ENCODE measurements at regions not wholly inside any gene's neighbourhood (a gene's known extent, or its start where the extent isn't known, plus 50 kb on each side); places are given as distances from the start of the nearest gene placed in this dataset.

DNA sequence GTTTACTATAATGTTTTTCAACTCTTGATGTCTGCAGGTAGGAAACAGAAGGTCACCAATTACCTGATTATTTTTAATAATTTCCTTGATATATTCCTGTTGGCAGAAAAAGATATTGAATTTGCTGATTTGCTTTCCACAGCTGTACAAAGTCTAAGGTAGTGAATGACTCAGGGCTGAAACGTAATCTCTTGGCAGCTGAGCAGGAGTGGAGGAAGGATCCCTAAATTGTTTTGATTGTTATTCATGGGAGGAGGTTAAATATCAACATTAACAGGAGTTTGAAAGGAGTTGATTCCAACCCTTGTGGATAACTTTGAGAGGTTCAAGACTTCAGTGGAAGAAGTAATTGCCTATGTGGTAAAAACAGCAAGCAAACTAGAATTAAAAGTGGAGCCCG, 345.2 kb upstream of the SLC8A1 start:
- Histone ChIP-seq H3K36me3 (ENCODE audit: insufficient read depth, low read length) (no peaks in the 10 kb centered on the region), H3K27ac (ENCODE audit: low read depth, low read length, poor library complexity, severe bottlenecking) (no peak overlapping the region), H3K4me2 (ENCODE audit: low read length) (no peak overlapping the region), H3K9me3 (ENCODE audit: low read length) (no peaks in the 10 kb centered on the region), H4K20me1 (ENCODE audit: insufficient read depth, low read length) (no peaks in the 10 kb centered on the region), H3K9me2 (ENCODE audit: insufficient read depth, low read length) (no peaks in the 10 kb centered on the region), H3K4me3 (ENCODE audit: low read depth, low read length, poor library complexity, severe bottlenecking) (no peak overlapping the region), H2AFZ (ENCODE audit: low read length) (no peak overlapping the region), H3K4me1 (ENCODE audit: insufficient read depth, low read length, poor library complexity, severe bottlenecking) (no peaks in the 10 kb centered on the region), H3K79me2 (ENCODE audit: insufficient read depth, low read depth, low read length) (no peaks in the 10 kb centered on the region)
- CTCF ChIA-PET (ENCODE audit: unreplicated experiment), result no interaction called here
- intact Hi-C loops (cut with micrococcal nuclease; ENCODE audit: unreplicated experiment), result no loop called here
- POLR2A ChIA-PET, result no interaction called here
- BruUV-seq (replicated peaks), result no TSS peak
- no peak for DNase-seq (ENCODE audit: low spot score)
- TF ChIP-seq, protein P1, sequence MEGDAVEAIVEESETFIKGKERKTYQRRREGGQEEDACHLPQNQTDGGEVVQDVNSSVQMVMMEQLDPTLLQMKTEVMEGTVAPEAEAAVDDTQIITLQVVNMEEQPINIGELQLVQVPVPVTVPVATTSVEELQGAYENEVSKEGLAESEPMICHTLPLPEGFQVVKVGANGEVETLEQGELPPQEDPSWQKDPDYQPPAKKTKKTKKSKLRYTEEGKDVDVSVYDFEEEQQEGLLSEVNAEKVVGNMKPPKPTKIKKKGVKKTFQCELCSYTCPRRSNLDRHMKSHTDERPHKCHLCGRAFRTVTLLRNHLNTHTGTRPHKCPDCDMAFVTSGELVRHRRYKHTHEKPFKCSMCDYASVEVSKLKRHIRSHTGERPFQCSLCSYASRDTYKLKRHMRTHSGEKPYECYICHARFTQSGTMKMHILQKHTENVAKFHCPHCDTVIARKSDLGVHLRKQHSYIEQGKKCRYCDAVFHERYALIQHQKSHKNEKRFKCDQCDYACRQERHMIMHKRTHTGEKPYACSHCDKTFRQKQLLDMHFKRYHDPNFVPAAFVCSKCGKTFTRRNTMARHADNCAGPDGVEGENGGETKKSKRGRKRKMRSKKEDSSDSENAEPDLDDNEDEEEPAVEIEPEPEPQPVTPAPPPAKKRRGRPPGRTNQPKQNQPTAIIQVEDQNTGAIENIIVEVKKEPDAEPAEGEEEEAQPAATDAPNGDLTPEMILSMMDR (conservative IDR thresholded peaks at IDR 0.05; ENCODE audit: low read length), result no peak
- TF ChIP-seq EZH2phosphoT487 (IDR thresholded peaks at IDR 0.05; ENCODE audit: borderline replicate concordance, low read depth, low read length), result no peak

GRCh38 chr2:40803900-40804299, 352.0 kb upstream of the SLC8A1 start:
- ChIA-PET CTCF (ENCODE audit: unreplicated experiment) (no interaction called here), POLR2A (no interaction called here)
- no peaks in the 10 kb centered on the region for H3K9me2 ChIP-seq (ENCODE audit: insufficient read depth, low read length)
- no peaks in the 10 kb centered on the region for H3K36me3 ChIP-seq (ENCODE audit: insufficient read depth, low read length)
- intact Hi-C loops (cut with micrococcal nuclease; ENCODE audit: unreplicated experiment), result no loop called here
- no peaks in the 10 kb centered on the region for H3K79me2 ChIP-seq (ENCODE audit: insufficient read depth, low read depth, low read length)
- no peak overlapping the region for H3K4me2 ChIP-seq (ENCODE audit: low read length)
- no TSS peak for BruUV-seq (replicated peaks)
- no peak for DNase-seq (ENCODE audit: low spot score)
- no peak overlapping the region for H3K27ac ChIP-seq (ENCODE audit: low read depth, low read length, poor library complexity, severe bottlenecking)
- no peak overlapping the region for H3K4me3 ChIP-seq (ENCODE audit: low read depth, low read length, poor library complexity, severe bottlenecking)
- H3K9me3 ChIP-seq (ENCODE audit: low read length), result no peaks in the 10 kb centered on the region
- H2AFZ ChIP-seq (ENCODE audit: low read length), result no peak overlapping the region
- TF ChIP-seq EZH2phosphoT487 (IDR thresholded peaks at IDR 0.05; ENCODE audit: borderline replicate concordance, low read depth, low read length), result no peak
- H3K4me1 ChIP-seq (ENCODE audit: insufficient read depth, low read length, poor library complexity, severe bottlenecking), result no peaks in the 10 kb centered on the region
- H4K20me1 ChIP-seq (ENCODE audit: insufficient read depth, low read length), result no peaks in the 10 kb centered on the region

- no peaks in the 10 kb centered on the region for H3K79me2 ChIP-seq (ENCODE audit: insufficient read depth, low read depth, low read length)
- no peak overlapping the region for H3K4me3 ChIP-seq (ENCODE audit: low read depth, low read length, poor library complexity, severe bottlenecking)
- ChIA-PET CTCF (ENCODE audit: unreplicated experiment) (no interaction called here), POLR2A (no interaction called here)
- H3K4me2 ChIP-seq (ENCODE audit: low read length), result no peak overlapping the region
- no peak overlapping the region for H3K27ac ChIP-seq (ENCODE audit: low read depth, low read length, poor library complexity, severe bottlenecking)
- no peaks in the 10 kb centered on the region for H4K20me1 ChIP-seq (ENCODE audit: insufficient read depth, low read length)
- no peak overlapping the region for H2AFZ ChIP-seq (ENCODE audit: low read length)
- TF ChIP-seq EZH2phosphoT487 (IDR thresholded peaks at IDR 0.05; ENCODE audit: borderline replicate concordance, low read depth, low read length), result no peak
- TF ChIP-seq, protein P1 (conservative IDR thresholded peaks at IDR 0.05; ENCODE audit: low read length), result no peak
- BruUV-seq (replicated peaks), result no TSS peak
- intact Hi-C loops (cut with micrococcal nuclease; ENCODE audit: unreplicated experiment), result no loop called here
- no peaks in the 10 kb centered on the region for H3K36me3 ChIP-seq (ENCODE audit: insufficient read depth, low read length)
- no peaks in the 10 kb centered on the region for H3K9me2 ChIP-seq (ENCODE audit: insufficient read depth, low read length)
- no peak for DNase-seq (ENCODE audit: low spot score)
- H3K9me3 ChIP-seq (ENCODE audit: low read length), result no peaks in the 10 kb centered on the region
- no peaks in the 10 kb centered on the region for H3K4me1 ChIP-seq (ENCODE audit: insufficient read depth, low read length, poor library complexity, severe bottlenecking)
Observed at GRCh38 chr2:40809156-40809555, 357.3 kb upstream of the SLC8A1 start.
